OCI-LY1 (cell line): ENCODE measurements at regions not wholly inside any gene's neighbourhood (a gene's known extent, or its start where the extent isn't known, plus 50 kb on each side); places are given as distances from the start of the nearest gene placed in this dataset.

Experiments used
- H2AFZ ChIP-seq: fragments of 200-600 bp; sonication (generic), shearing (Covaris generic); 2 replicates; pipeline ENCODE4 v1.6.0; 2014; ENCODE audit warnings: antibody characterized with exemption, mild to moderate bottlenecking, low read length
- H3F3A ChIP-seq: fragments of 200-600 bp; sonication (generic), shearing (Covaris generic); 2 replicates; pipeline ENCODE4 v1.6.0; 2014; ENCODE audit warnings: mild to moderate bottlenecking, antibody characterized with exemption, low read length, moderate library complexity; ENCODE audit not compliant: insufficient read depth
- H3K27ac ChIP-seq: fragments of 200-600 bp; sonication (generic); 2 replicates; pipeline ENCODE4 v1.5.1; 2014; ENCODE audit warnings: low read length, mixed run types, mild to moderate bottlenecking, low read depth; ENCODE audit not compliant: poor library complexity, severe bottlenecking
- H3K27me3 ChIP-seq: fragments of 200-600 bp; sonication (generic); 2 replicates; pipeline ENCODE4 v1.6.0; 2014; ENCODE audit warnings: antibody characterized with exemption, mild to moderate bottlenecking, low read length, moderate library complexity; ENCODE audit not compliant: insufficient read depth
- H3K36me3 ChIP-seq: fragments of 200-600 bp; sonication (generic); 2 replicates; pipeline ENCODE4 v1.6.1; 2014; ENCODE audit warnings: mild to moderate bottlenecking, antibody characterized with exemption, low read length, moderate library complexity, mixed read lengths; ENCODE audit not compliant: insufficient read depth
- H3K4me1 ChIP-seq: fragments of 200-600 bp; sonication (generic); 2 replicates; pipeline ENCODE4 v1.5.1; 2014; ENCODE audit warnings: mild to moderate bottlenecking, low read length, moderate library complexity; ENCODE audit not compliant: insufficient read depth, severe bottlenecking
- H3K4me2 ChIP-seq: fragments of 200-600 bp; sonication (generic), shearing (Covaris generic); 2 replicates; pipeline ENCODE4 v1.6.1; 2014; ENCODE audit warnings: low read length
- H3K4me3 ChIP-seq: fragments of 200-600 bp; sonication (generic); 2 replicates; pipeline ENCODE4 v1.5.1; 2014; ENCODE audit warnings: low read length, low read depth, mild to moderate bottlenecking, mixed read lengths; ENCODE audit not compliant: poor library complexity, severe bottlenecking
- H3K79me2 ChIP-seq: fragments of 200-600 bp; shearing (Covaris generic); 2 replicates; pipeline ENCODE4 v1.6.1; 2016; ENCODE audit warnings: mixed run types, low read length, mixed read lengths; ENCODE audit not compliant: insufficient read depth
- H3K9ac ChIP-seq: fragments of 200-600 bp; sonication (generic), shearing (Covaris generic); 2 replicates; pipeline ENCODE4 v1.6.1; 2014; ENCODE audit warnings: mild to moderate bottlenecking, low read length, mixed read lengths
- H3K9me2 ChIP-seq: fragments of 200-600 bp; sonication (generic), shearing (Covaris generic); 2 replicates; pipeline ENCODE4 v1.6.1; 2014; ENCODE audit warnings: low read depth, mild to moderate bottlenecking, low read length, mixed read lengths
- H3K9me3 ChIP-seq: fragments of 200-600 bp; shearing (Covaris generic); 2 replicates; pipeline ENCODE4 v1.6.1; 2014; ENCODE audit warnings: low read length, mixed read lengths
- H4K20me1 ChIP-seq: fragments of 200-600 bp; sonication (generic), shearing (Covaris generic); 2 replicates; pipeline ENCODE4 v1.6.0; 2016; ENCODE audit warnings: mild to moderate bottlenecking, low read length; ENCODE audit not compliant: insufficient read depth
- CTCF ChIP-seq: fragments of 200-600 bp; sonication (generic), shearing (Covaris generic); IDR thresholded peaks from 2 replicates; pipeline ENCODE4 v1.5.1; 2017; ENCODE audit warnings: mild to moderate bottlenecking, antibody characterized with exemption, low read length, moderate library complexity, mixed read lengths
- EZH2 ChIP-seq: fragments of 200-600 bp; sonication (generic), shearing (Covaris generic); IDR thresholded peaks from 2 replicates; pipeline ENCODE4 v1.8.0; 2017; ENCODE audit warnings: borderline replicate concordance, mixed run types, mild to moderate bottlenecking, antibody characterized with exemption, low read length, moderate library complexity, mixed read lengths

- Histone ChIP-seq H3K9ac (no peak overlapping the region), H4K20me1 (no peaks in the 10 kb centered on the region), H3K4me1 (no peaks in the 10 kb centered on the region), H3K9me2 (peaks cover under 1% of the 10 kb centered on the region; the same call in 1 of the 2 replicates), H2AFZ (no peak overlapping the region), H3K4me3 (no peak overlapping the region), H3K4me2 (no peak overlapping the region), H3K36me3 (no peaks in the 10 kb centered on the region), H3K27ac (no peak overlapping the region), H3K79me2 (no peaks in the 10 kb centered on the region), H3K9me3 (no peaks in the 10 kb centered on the region), H3K27me3 (no peaks in the 10 kb centered on the region), H3F3A (no peaks in the 10 kb centered on the region)
- no peak for TF ChIP-seq EZH2
- no peak for TF ChIP-seq CTCF
Measured at GRCh38 chr2:155825876-155826275, 506.6 kb downstream of the NR4A2 start.

GRCh38 chr2:155815851-155816250, 516.7 kb downstream of the NR4A2 start:
- Histone ChIP-seq H4K20me1 (no peaks in the 10 kb centered on the region), H3K4me3 (no peak overlapping the region), H3F3A (no peaks in the 10 kb centered on the region; the same call in 1 of the 2 replicates), H3K4me2 (no peak overlapping the region), H3K9ac (no peak overlapping the region), H3K79me2 (no peaks in the 10 kb centered on the region), H3K36me3 (no peaks in the 10 kb centered on the region), H3K4me1 (no peaks in the 10 kb centered on the region), H2AFZ (no peak overlapping the region), H3K9me3 (no peaks in the 10 kb centered on the region), H3K9me2 (peaks cover 2% of the 10 kb centered on the region; the same call in 1 of the 2 replicates), H3K27me3 (no peaks in the 10 kb centered on the region), H3K27ac (no peak overlapping the region)
- TF ChIP-seq CTCF (peak; percentile 70), EZH2 (no peak)

- TF ChIP-seq CTCF = no peak
- no peak for TF ChIP-seq EZH2
- no peak overlapping the region for H3K4me2 ChIP-seq
- H3K36me3 ChIP-seq = no peaks in the 10 kb centered on the region
- no peaks in the 10 kb centered on the region for H3K79me2 ChIP-seq
- no peak overlapping the region for H3K4me3 ChIP-seq
- H3K27me3 ChIP-seq = no peaks in the 10 kb centered on the region
- H3F3A ChIP-seq = no peaks in the 10 kb centered on the region
- no peak overlapping the region for H3K27ac ChIP-seq
- no peak overlapping the region for H2AFZ ChIP-seq
- no peaks in the 10 kb centered on the region for H3K9me3 ChIP-seq
- H3K9me2 ChIP-seq = no peaks in the 10 kb centered on the region
- no peak overlapping the region for H3K9ac ChIP-seq
- no peaks in the 10 kb centered on the region for H3K4me1 ChIP-seq
- no peaks in the 10 kb centered on the region for H4K20me1 ChIP-seq
Measured at GRCh38 chr2:155815275-155815674, 517.2 kb downstream of the NR4A2 start.
